HG03521 (cell line): ENCODE measurements at regions not wholly inside any gene's neighbourhood (a gene's known extent, or its start where the extent isn't known, plus 50 kb on each side); places are given as distances from the start of the nearest gene placed in this dataset.
A peak's percentile ranks its signal among the peaks of the same experiment; 100 is the strongest.
"Not testable (repeated sequence)": the region's sequence is repeated elsewhere in the genome, so short reads cannot be mapped to it uniquely, and the experiment has no call there.

Source experiments
- ATAC-seq: cut with Tn5 transposase; IDR thresholded peaks from one replicate; pipeline ENCODE4 v1.9.1; 2021; ENCODE audit warnings: mild to moderate bottlenecking, moderate library complexity; ENCODE audit not compliant: unreplicated experiment

GRCh38 chr11:15825976-15826650 lies 530.2 kb downstream of the SOX6 start:
- no peak for ATAC-seq

- peak; percentile 60 for ATAC-seq
Observed at GRCh38 chr11:15826826-15827225, 529.5 kb downstream of the SOX6 start.

- ATAC-seq = no peak
Observed at GRCh38 chr11:15828215-15828853, 528.0 kb downstream of the SOX6 start.

GRCh38 chr11:15829312-15829711 lies 527.0 kb downstream of the SOX6 start:
- ATAC-seq = no peak

- no peak for ATAC-seq
Observed at GRCh38 chr11:15830741-15831428, 525.5 kb downstream of the SOX6 start.

GRCh38 chr11:15835788-15836411 lies 520.4 kb downstream of the SOX6 start:
- no peak for ATAC-seq

GRCh38 chr11:15836795-15837194 lies 519.6 kb downstream of the SOX6 start:
- ATAC-seq = no peak

- ATAC-seq = no peak
Observed at GRCh38 chr11:15837901-15838489, 518.4 kb downstream of the SOX6 start.

- ATAC-seq = no peak
Observed at GRCh38 chr11:15839061-15839460, 517.3 kb downstream of the SOX6 start.

GRCh38 chr11:15840966-15841365 lies 515.4 kb downstream of the SOX6 start:
- ATAC-seq = no peak

GRCh38 chr11:15841931-15842740 lies 514.2 kb downstream of the SOX6 start:
- ATAC-seq = no peak

GRCh38 chr11:15843309-15843872 lies 513.0 kb downstream of the SOX6 start:
- no peak for ATAC-seq

GRCh38 chr11:15845261-15845660 lies 511.1 kb downstream of the SOX6 start:
- no peak for ATAC-seq

- ATAC-seq = no peak
Observed at GRCh38 chr11:15848631-15849168, 507.6 kb downstream of the SOX6 start.

- ATAC-seq = no peak
Observed at GRCh38 chr11:15849257-15849656, 507.1 kb downstream of the SOX6 start.

- ATAC-seq = not testable (repeated sequence)
Observed at GRCh38 chr11:15850335-15850734, 506.0 kb downstream of the SOX6 start.

- no peak for ATAC-seq
Observed at GRCh38 chr11:15851051-15851498, 505.3 kb downstream of the SOX6 start.

- no peak for ATAC-seq
Observed at GRCh38 chr11:15852179-15852578, 504.2 kb downstream of the SOX6 start.

- no peak for ATAC-seq
Observed at GRCh38 chr11:15854245-15854644, 502.1 kb downstream of the SOX6 start.

GRCh38 chr11:15858881-15859280 lies 497.5 kb downstream of the SOX6 start:
- ATAC-seq = no peak
